CD14-positive monocyte (primary cell): ENCODE measurements at regions not wholly inside any gene's neighbourhood (a gene's known extent, or its start where the extent isn't known, plus 50 kb on each side); places are given as distances from the start of the nearest gene placed in this dataset.

Experiments used
- DNase-seq, 3 donors: peaks; one replicate each; pipeline ENCODE4 v3.0.0-alpha.2; 2011 to 2022
- H2AFZ ChIP-seq: 2 replicates; pipeline ENCODE4 v1.6.0; 2012; ENCODE audit warnings: mild to moderate bottlenecking, low read depth, low read length, inconsistent platforms; ENCODE audit not compliant: insufficient read depth, poor library complexity, severe bottlenecking
- H3K27ac ChIP-seq, 2 donors: 1 replicate in 1 of 2; 2 replicates in 1 of 2; pipeline ENCODE4 v1.5.1; 2012 to 2013; ENCODE audit warnings: low read length in 2 of 2, control low read depth in 1 of 2, inconsistent platforms in 1 of 2, low read depth in 1 of 2, mild to moderate bottlenecking in 1 of 2
- H3K27me3 ChIP-seq, 2 donors: one replicate each; pipeline versions ENCODE4 v1.6.0 to v1.6.1; 2011 to 2013; ENCODE audit warnings: low read length in 2 of 2; ENCODE audit not compliant: control insufficient read depth in 2 of 2, insufficient read depth in 2 of 2
- H3K36me3 ChIP-seq, 2 donors: replicated peaks in 1 of 2; 1 replicate in 1 of 2; 2 replicates in 1 of 2; pipeline versions ENCODE4 v1.5.1 to v1.6.1; 2012 to 2013; ENCODE audit warnings: low read length in 2 of 2, control low read depth in 1 of 2, inconsistent platforms in 1 of 2, mild to moderate bottlenecking in 1 of 2; ENCODE audit not compliant: insufficient read depth in 2 of 2, control insufficient read depth in 1 of 2
- H3K4me1 ChIP-seq, 2 donors: 1 replicate in 1 of 2; 2 replicates in 1 of 2; pipeline versions ENCODE4 v1.5.1 to v1.6.1; 2012 to 2013; ENCODE audit warnings: low read length in 2 of 2, control low read depth in 1 of 2, inconsistent platforms in 1 of 2, mild to moderate bottlenecking in 1 of 2, moderate library complexity in 1 of 2; ENCODE audit not compliant: insufficient read depth in 2 of 2, control insufficient read depth in 1 of 2
- H3K4me2 ChIP-seq: replicated peaks from 2 replicates; pipeline ENCODE3; 2012; ENCODE audit warnings: low read length, moderate library complexity, mild to moderate bottlenecking; ENCODE audit not compliant: poor library complexity, severe bottlenecking; ENCODE audit errors: extremely low read depth
- H3K4me3 ChIP-seq, 3 experiments: fragments of 200-600 bp in 1 of 3; sonication (generic) in 1 of 3; replicated peaks in 1 of 3; 1 replicate in 2 of 3; 2 replicates in 1 of 3; pipeline ENCODE4 v1.5.1; 2011 to 2013; ENCODE audit warnings: low read length in 3 of 3, mild to moderate bottlenecking in 3 of 3, control low read depth in 2 of 3, low read depth in 2 of 3, inconsistent platforms in 1 of 3, moderate library complexity in 1 of 3
- H3K79me2 ChIP-seq: 2 replicates; pipeline ENCODE4 v1.6.0; 2012; ENCODE audit warnings: mild to moderate bottlenecking, control low read depth, inconsistent platforms, low read length, moderate library complexity; ENCODE audit not compliant: insufficient read depth
- H3K9ac ChIP-seq: 2 replicates; pipeline ENCODE4 v1.6.0; 2017; ENCODE audit warnings: low read length, mild to moderate bottlenecking; ENCODE audit not compliant: insufficient read depth, poor library complexity, severe bottlenecking
- H3K9me3 ChIP-seq, 2 donors: replicated peaks in 1 of 2; 1 replicate in 1 of 2; 2 replicates in 1 of 2; pipeline versions ENCODE4 v1.5.1 to v1.6.1; 2012 to 2013; ENCODE audit warnings: low read length in 2 of 2, control low read depth in 1 of 2; ENCODE audit not compliant: control insufficient read depth in 1 of 2, insufficient read depth in 1 of 2
- H4K20me1 ChIP-seq: 2 replicates; pipeline ENCODE4 v1.6.0; 2012; ENCODE audit warnings: mild to moderate bottlenecking, low read length, control low read depth, moderate library complexity; ENCODE audit not compliant: insufficient read depth
- H3K27ac Mint-ChIP-seq, 7 donors: one replicate each; pipeline ENCODE4 v1.8.0; 2020; ENCODE audit warnings: mild to moderate bottlenecking in 7 of 7, mixed read lengths in 7 of 7, moderate library complexity in 6 of 7, inconsistent platforms in 2 of 7
- H3K27me3 Mint-ChIP-seq, 3 donors: one replicate each; pipeline ENCODE4 v1.8.0; 2021 to 2022; ENCODE audit warnings: low read depth in 3 of 3, mild to moderate bottlenecking in 3 of 3, mixed read lengths in 3 of 3, moderate library complexity in 3 of 3, inconsistent platforms in 1 of 3
- H3K36me3 Mint-ChIP-seq, 2 donors: one replicate each; pipeline ENCODE4 v1.8.0; 2020; ENCODE audit warnings: mixed read lengths in 2 of 2, inconsistent platforms in 1 of 2, mild to moderate bottlenecking in 1 of 2
- H3K4me1 Mint-ChIP-seq: one replicate; pipeline ENCODE4 v1.8.0; 2020; ENCODE audit warnings: mild to moderate bottlenecking, mixed read lengths
- H3K4me3 Mint-ChIP-seq, 2 donors: one replicate each; pipeline ENCODE4 v1.8.0; 2020; ENCODE audit warnings: mild to moderate bottlenecking in 2 of 2, mixed read lengths in 2 of 2, moderate library complexity in 1 of 2
- H3K9me3 Mint-ChIP-seq, 7 donors: one replicate each; pipeline ENCODE4 v1.8.0; 2020 to 2022; ENCODE audit warnings: mixed read lengths in 7 of 7, mild to moderate bottlenecking in 6 of 7, moderate library complexity in 6 of 7, inconsistent platforms in 2 of 7
- WGBS: methylation state at CpG from one replicate; pipeline ENCODE4 v1.1.5; 2013; ENCODE audit warnings: missing lambda C conversion rate; ENCODE audit not compliant: insufficient coverage; 5-methylcytosine and 5-hydroxymethylcytosine counted together
- intact Hi-C, 2 donors: fragments of 100-400 bp; cut with micrococcal nuclease; formaldehyde crosslinking; loops; one replicate each; pipeline versions ENCODE4 v1.15.0 to v1.15.1; 2023
- TF ChIP-seq, protein P1 (sequence below): fragments of 200-600 bp; IDR thresholded peaks from one replicate; pipeline ENCODE4 v1.8.0; 2022; ENCODE audit warnings: antibody characterized with exemption, mild to moderate bottlenecking

DNA sequence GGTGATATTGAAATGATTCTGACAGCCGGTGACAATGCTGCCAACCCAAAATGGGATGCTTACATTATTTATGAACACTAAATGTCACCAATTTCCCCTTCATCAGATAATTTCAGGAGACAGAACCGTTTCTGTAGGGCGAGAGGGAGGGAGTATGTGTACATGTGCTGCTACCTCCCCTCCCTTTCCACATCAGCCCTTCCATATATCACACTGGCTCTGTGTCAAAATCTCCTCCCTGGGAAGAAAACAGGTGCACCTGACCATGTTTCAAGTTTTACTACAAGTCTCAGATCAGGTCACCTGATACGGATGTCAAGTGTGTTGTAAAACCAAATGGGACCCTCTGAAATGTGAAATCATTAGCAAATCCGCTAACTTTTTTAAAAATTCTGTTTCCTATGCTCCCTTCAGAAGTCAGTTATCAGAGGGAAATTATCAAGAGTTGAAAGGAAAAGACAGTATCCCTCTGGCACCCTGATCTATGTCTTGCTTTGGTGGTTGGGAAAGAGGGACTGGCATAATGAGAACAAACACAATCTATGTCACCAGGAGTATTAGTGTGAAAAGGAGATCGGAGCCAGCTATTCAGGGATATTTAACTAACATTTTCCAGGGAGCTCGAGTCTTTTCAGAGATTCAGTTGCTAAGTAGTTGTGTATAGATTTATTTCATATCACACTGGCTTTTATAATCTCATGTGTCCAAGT lies 1002.3 kb upstream of the CDH8 start:
- no peaks in the 10 kb centered on the region for H4K20me1 ChIP-seq
- H3K9me3 ChIP-seq: no peaks in the 10 kb centered on the region
- WGBS: no CpG with 5 or more reads among the region's 7 CpGs
- TF ChIP-seq, protein P1, sequence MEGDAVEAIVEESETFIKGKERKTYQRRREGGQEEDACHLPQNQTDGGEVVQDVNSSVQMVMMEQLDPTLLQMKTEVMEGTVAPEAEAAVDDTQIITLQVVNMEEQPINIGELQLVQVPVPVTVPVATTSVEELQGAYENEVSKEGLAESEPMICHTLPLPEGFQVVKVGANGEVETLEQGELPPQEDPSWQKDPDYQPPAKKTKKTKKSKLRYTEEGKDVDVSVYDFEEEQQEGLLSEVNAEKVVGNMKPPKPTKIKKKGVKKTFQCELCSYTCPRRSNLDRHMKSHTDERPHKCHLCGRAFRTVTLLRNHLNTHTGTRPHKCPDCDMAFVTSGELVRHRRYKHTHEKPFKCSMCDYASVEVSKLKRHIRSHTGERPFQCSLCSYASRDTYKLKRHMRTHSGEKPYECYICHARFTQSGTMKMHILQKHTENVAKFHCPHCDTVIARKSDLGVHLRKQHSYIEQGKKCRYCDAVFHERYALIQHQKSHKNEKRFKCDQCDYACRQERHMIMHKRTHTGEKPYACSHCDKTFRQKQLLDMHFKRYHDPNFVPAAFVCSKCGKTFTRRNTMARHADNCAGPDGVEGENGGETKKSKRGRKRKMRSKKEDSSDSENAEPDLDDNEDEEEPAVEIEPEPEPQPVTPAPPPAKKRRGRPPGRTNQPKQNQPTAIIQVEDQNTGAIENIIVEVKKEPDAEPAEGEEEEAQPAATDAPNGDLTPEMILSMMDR: no peak
- Mint-ChIP-seq H3K4me1 (no peaks in the 10 kb centered on the region), H3K36me3 (no peaks in the 10 kb centered on the region), H3K27ac (no peak overlapping the region), H3K27me3 (peaks cover 0 to 2% (median 0%) of the 10 kb centered on the region in 3 donors), H3K9me3 (peaks cover 0 to 3% (median under 1%) of the 10 kb centered on the region in 7 donors), H3K4me3 (no peak overlapping the region)
- intact Hi-C loops: no loop called here
- H3K27me3 ChIP-seq: no peaks in the 10 kb centered on the region
- H3K36me3 ChIP-seq: no peaks in the 10 kb centered on the region
- no peak overlapping the region for H3K4me3 ChIP-seq
- no peaks in the 10 kb centered on the region for H3K79me2 ChIP-seq
- H3K4me2 ChIP-seq: no peak overlapping the region
- no peak for DNase-seq
- H3K27ac ChIP-seq: no peak overlapping the region
- H3K4me1 ChIP-seq: no peaks in the 10 kb centered on the region
- H2AFZ ChIP-seq: no peak overlapping the region
- no peak overlapping the region for H3K9ac ChIP-seq

DNA sequence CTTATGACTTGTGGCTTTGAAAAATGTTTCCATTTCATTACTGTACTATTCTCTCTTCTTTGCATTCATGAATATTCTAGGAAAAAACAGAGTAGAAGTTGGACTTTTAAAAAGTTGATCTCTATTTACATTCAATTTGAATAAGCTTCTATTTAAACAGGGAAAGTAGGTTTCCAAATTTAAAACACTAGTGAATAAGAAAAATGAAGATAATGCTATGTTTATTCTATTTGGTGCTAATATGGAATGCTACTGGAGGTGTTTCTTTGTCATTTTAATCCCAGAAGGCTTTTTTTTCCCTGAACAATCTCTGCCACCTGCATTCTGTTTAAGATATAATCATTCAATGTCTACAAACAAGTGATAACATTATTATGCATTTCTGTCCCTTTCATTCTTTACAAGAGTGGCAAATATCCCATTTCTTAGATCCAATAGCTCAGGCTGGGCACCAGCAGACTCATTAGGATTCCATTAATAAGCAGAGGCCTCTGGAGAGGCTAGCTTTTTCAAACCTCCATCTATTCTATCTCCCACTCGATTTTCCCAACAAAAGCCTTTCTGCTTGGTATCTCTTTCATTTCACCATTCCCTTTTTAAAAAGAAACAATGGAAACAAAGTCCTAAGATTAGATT lies 1001.6 kb upstream of the CDH8 start:
- intact Hi-C loops: no loop called here
- H3K9me3 ChIP-seq: peaks cover 2 to 3% of the 10 kb centered on the region in 2 donors
- Mint-ChIP-seq H3K27ac (no peak overlapping the region), H3K4me1 (no peaks in the 10 kb centered on the region), H3K9me3 (peaks cover 0 to 3% (median 1%) of the 10 kb centered on the region in 7 donors), H3K4me3 (no peak overlapping the region), H3K27me3 (peaks cover 0 to 2% (median 0%) of the 10 kb centered on the region in 3 donors), H3K36me3 (no peaks in the 10 kb centered on the region)
- WGBS: no CpG with 5 or more reads among the region's 1 CpG
- TF ChIP-seq, protein P1: peak; percentile 10
- H3K36me3 ChIP-seq: no peaks in the 10 kb centered on the region
- no peak overlapping the region for H3K4me2 ChIP-seq
- H4K20me1 ChIP-seq: no peaks in the 10 kb centered on the region
- H2AFZ ChIP-seq: no peak overlapping the region
- H3K4me3 ChIP-seq: no peak overlapping the region
- no peaks in the 10 kb centered on the region for H3K79me2 ChIP-seq
- H3K9ac ChIP-seq: no peak overlapping the region
- H3K27ac ChIP-seq: no peak overlapping the region
- no peak for DNase-seq
- H3K4me1 ChIP-seq: no peaks in the 10 kb centered on the region
- H3K27me3 ChIP-seq: no peaks in the 10 kb centered on the region
